Ammon's horn (tissue), 1 donor: ENCODE measurements at regions not wholly inside any gene's neighbourhood (a gene's known extent, or its start where the extent isn't known, plus 50 kb on each side); places are given as distances from the start of the nearest gene placed in this dataset.

ENCODE experiments used
- DNase-seq: peaks from one replicate; pipeline ENCODE4 v3.0.0-alpha.2; 2016; ENCODE audit warnings: low spot score

- no peak for DNase-seq
These were observed 101.1 kb downstream of the UBIAD1 start for GRCh38 chr1:11373895-11374747.

- DNase-seq = no peak
These were observed 101.7 kb downstream of the UBIAD1 start for GRCh38 chr1:11374748-11375110.

GRCh38 chr1:11377001-11377583, 101.9 kb upstream of the DISP3 start:
- DNase-seq = peak; percentile 14

- no peak for DNase-seq
These were observed 101.0 kb upstream of the DISP3 start for GRCh38 chr1:11377954-11378353.

GRCh38 chr1:11379851-11380250, 99.1 kb upstream of the DISP3 start:
- DNase-seq = no peak

- DNase-seq = no peak
These were observed 98.5 kb upstream of the DISP3 start for GRCh38 chr1:11380500-11380899.

- peak; percentile 65 for DNase-seq
These were observed 95.3 kb upstream of the DISP3 start for GRCh38 chr1:11383553-11384169.

- DNase-seq = no peak
These were observed 94.8 kb upstream of the DISP3 start for GRCh38 chr1:11384170-11384554.

GRCh38 chr1:11387829-11388228, 91.1 kb upstream of the DISP3 start:
- no peak for DNase-seq

- DNase-seq = no peak
These were observed 90.3 kb upstream of the DISP3 start for GRCh38 chr1:11388617-11389016.

GRCh38 chr1:11391327-11391726, 87.6 kb upstream of the DISP3 start:
- no peak for DNase-seq

GRCh38 chr1:11391886-11392285, 87.1 kb upstream of the DISP3 start:
- peak; percentile 54 for DNase-seq

GRCh38 chr1:11394592-11395245, 84.2 kb upstream of the DISP3 start:
- DNase-seq = no peak

- DNase-seq = no peak
These were observed 83.3 kb upstream of the DISP3 start for GRCh38 chr1:11395616-11396015.

GRCh38 chr1:11397151-11397901, 81.6 kb upstream of the DISP3 start:
- DNase-seq = no peak

- DNase-seq = no peak
These were observed 79.7 kb upstream of the DISP3 start for GRCh38 chr1:11399250-11399649.

GRCh38 chr1:11400155-11400554, 78.8 kb upstream of the DISP3 start:
- DNase-seq = no peak

GRCh38 chr1:11400567-11400966, 78.4 kb upstream of the DISP3 start:
- no peak for DNase-seq

- no peak for DNase-seq
These were observed 72.1 kb upstream of the DISP3 start for GRCh38 chr1:11406845-11407244.

GRCh38 chr1:11407301-11407994, 71.5 kb upstream of the DISP3 start:
- DNase-seq = no peak

GRCh38 chr1:11412141-11412540, 66.8 kb upstream of the DISP3 start:
- peak; percentile 26 for DNase-seq
